Heart left ventricle (tissue), 13 donors: ENCODE measurements at regions not wholly inside any gene's neighbourhood (a gene's known extent, or its start where the extent isn't known, plus 50 kb on each side); places are given as distances from the start of the nearest gene placed in this dataset.

Source experiments
- CTCF ChIP-seq, 12 donors: fragments of 200-600 bp; sonication (generic) in 4 of 12; IDR thresholded peaks; one replicate each; pipeline versions ENCODE4 v1.5.0 to v1.8.0; 2018 to 2022; ENCODE audit warnings: antibody characterized with exemption in 12 of 12, mild to moderate bottlenecking in 5 of 12
- POLR2A ChIP-seq, 2 donors: fragments of 450-650 bp; IDR thresholded peaks; one replicate each; pipeline ENCODE4 v1.6.1; 2017; ENCODE audit warnings: antibody characterized with exemption in 2 of 2, mild to moderate bottlenecking in 2 of 2, moderate library complexity in 2 of 2
- donor health status: ischemic (EF 13 %, LVEDD 7.1; RV severe dilation, severe dysfunction).
- donor health status: DM: no; HTN: yes; CAD: no.
- donor health status: DM: no; HTN: no; CAD: no.
- donor health status: ischemic (EF 25% LVEDD 6.9; RV normal size, moderate dysfunction).
- donor health status: ischemic (EF 25% LVEDD 5.7; RV mildly dilated, moderate dysfunction).
- donor health status: ischemic (EF 35%, LVEDD 5.7; RV mildly dilated, moderate dysfunction).
- donor health status: nonischemic (EF 11% LVEDD 7.7; RV severe dilation, severe dysfunction).
- donor health status: DM: yes; HTN: yes; CAD: no.
- donor health status: PGD.
- donor health status: ischemic (EF 29% LVEDD 5.4; RV normal size, mild dysfunction).
- donor health status: nonischemic (EF 23%, LVEDD 6.1; RV moderate dilation, normal function).

- TF ChIP-seq CTCF (IDR thresholded peaks at IDR 0.05) (no peak), POLR2A (IDR thresholded peaks at IDR 0.05) (no peak)
These were observed 176.7 kb downstream of the SOX11 start for GRCh38 chr2:5868931-5869330.
